ENCODE measurements at regions not wholly inside any gene's neighbourhood (a gene's known extent, or its start where the extent isn't known, plus 50 kb on each side); places are given as distances from the start of the nearest gene placed in this dataset.

DNA sequence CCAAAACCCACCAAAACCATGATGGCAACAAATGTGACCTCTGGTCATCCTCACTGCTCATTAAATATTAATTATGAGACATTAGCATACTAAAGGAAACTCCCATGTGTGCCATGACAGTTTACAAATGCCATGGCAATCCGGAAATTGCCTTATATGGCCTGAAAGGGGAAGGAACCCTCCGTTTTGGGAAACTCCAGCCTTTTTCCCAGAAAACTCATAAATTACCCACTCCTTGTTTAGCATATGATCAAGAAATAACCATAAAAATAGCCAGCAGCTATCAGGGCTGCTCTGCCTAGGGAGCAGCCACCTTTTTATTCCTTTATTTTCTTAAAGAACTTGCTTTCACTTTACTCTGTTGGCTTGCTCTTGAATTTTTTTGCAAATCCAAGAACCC lies 992.7 kb downstream of the NTRK3 start:
- Mint-ChIP-seq H3K27ac (no peak overlapping the region), H3K36me3 (ENCODE audit: low read depth) (no peaks in the 10 kb centered on the region), H3K27me3 (ENCODE audit: insufficient read depth) (no peaks in the 10 kb centered on the region), H3K4me1 (no peaks in the 10 kb centered on the region), H3K4me3 (no peak overlapping the region), H3K9me3 (no peaks in the 10 kb centered on the region)
- Histone ChIP-seq H3K9ac (ENCODE audit: extremely low read depth, low read length, poor library complexity, severe bottlenecking) (no peak overlapping the region), H3K27ac (ENCODE audit: low read depth, low read length) (no peak overlapping the region), H3K4me3 (ENCODE audit: low read length) (no peak overlapping the region), H3K27me3 (ENCODE audit: control insufficient read depth, insufficient read depth, low read length, poor library complexity, severe bottlenecking) (no peaks in the 10 kb centered on the region), H3K9me3 (ENCODE audit: control insufficient read depth, low read length) (no peaks in the 10 kb centered on the region), H3K36me3 (ENCODE audit: control insufficient read depth, insufficient read depth, low read length) (no peaks in the 10 kb centered on the region), H3K4me1 (ENCODE audit: control insufficient read depth, insufficient read depth, low read length) (no peaks in the 10 kb centered on the region)
- no peak for DNase-seq
- TF ChIP-seq, protein P1, sequence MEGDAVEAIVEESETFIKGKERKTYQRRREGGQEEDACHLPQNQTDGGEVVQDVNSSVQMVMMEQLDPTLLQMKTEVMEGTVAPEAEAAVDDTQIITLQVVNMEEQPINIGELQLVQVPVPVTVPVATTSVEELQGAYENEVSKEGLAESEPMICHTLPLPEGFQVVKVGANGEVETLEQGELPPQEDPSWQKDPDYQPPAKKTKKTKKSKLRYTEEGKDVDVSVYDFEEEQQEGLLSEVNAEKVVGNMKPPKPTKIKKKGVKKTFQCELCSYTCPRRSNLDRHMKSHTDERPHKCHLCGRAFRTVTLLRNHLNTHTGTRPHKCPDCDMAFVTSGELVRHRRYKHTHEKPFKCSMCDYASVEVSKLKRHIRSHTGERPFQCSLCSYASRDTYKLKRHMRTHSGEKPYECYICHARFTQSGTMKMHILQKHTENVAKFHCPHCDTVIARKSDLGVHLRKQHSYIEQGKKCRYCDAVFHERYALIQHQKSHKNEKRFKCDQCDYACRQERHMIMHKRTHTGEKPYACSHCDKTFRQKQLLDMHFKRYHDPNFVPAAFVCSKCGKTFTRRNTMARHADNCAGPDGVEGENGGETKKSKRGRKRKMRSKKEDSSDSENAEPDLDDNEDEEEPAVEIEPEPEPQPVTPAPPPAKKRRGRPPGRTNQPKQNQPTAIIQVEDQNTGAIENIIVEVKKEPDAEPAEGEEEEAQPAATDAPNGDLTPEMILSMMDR (conservative IDR thresholded peaks at IDR 0.05): no peak
- 82 to 100% methylated on average over 1 to 2 of the region's 2 CpGs for WGBS, 2 experiments (ENCODE audit: insufficient coverage in 1 of 2, insufficient read length in 1 of 2)

DNA sequence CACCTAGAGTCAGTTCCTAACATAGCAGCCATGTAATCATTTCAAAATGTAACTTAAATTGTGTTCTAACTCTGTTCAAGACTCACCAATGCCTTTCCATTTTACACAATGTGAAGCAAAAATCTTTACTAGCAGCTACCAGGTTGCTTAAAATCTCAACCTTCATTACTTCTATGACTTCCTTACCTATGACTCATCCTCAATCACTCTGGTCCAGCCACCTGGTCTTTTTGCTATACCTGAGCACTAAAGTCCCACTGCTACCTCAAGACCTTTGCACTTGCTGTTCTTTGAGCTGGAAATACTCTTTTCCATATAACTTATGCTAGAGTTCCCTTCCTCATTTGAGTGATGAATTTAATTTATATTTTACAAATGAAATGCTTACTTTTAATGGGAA lies 993.2 kb downstream of the NTRK3 start:
- no peak for DNase-seq
- no peaks in the 10 kb centered on the region for H3K9me3 ChIP-seq (ENCODE audit: control insufficient read depth, low read length)
- no peaks in the 10 kb centered on the region for H3K27me3 ChIP-seq (ENCODE audit: control insufficient read depth, insufficient read depth, low read length, poor library complexity, severe bottlenecking)
- H3K27ac ChIP-seq (ENCODE audit: low read depth, low read length): no peak overlapping the region
- Mint-ChIP-seq H3K9me3 (peaks cover 2% of the 10 kb centered on the region), H3K4me3 (no peak overlapping the region), H3K27me3 (ENCODE audit: insufficient read depth) (no peaks in the 10 kb centered on the region), H3K4me1 (no peaks in the 10 kb centered on the region), H3K36me3 (ENCODE audit: low read depth) (no peaks in the 10 kb centered on the region), H3K27ac (no peak overlapping the region)
- no peak overlapping the region for H3K4me3 ChIP-seq (ENCODE audit: low read length)
- H3K9ac ChIP-seq (ENCODE audit: extremely low read depth, low read length, poor library complexity, severe bottlenecking): no peak overlapping the region
- no peaks in the 10 kb centered on the region for H3K36me3 ChIP-seq (ENCODE audit: control insufficient read depth, insufficient read depth, low read length)
- TF ChIP-seq, protein P1 (conservative IDR thresholded peaks at IDR 0.05): no peak
- no peaks in the 10 kb centered on the region for H3K4me1 ChIP-seq (ENCODE audit: control insufficient read depth, insufficient read depth, low read length)

DNA sequence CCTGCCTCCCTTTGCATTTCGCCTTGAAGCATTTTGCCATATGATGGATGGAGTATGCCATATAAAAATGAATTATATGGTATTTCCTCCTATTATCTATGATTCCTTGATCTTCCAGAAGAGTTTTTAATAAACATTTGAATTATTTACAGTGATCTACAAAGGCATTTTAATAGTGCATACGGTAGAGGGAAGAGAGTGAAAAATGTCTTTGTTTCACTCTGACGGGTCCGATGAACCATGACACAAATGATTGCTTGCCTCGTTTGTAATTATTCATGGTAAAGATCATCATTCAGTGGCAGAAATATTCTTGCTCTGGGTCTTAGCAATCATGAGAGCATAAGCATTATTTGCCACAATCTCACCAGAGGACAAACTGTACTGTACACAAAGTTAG lies 1010.9 kb downstream of the NTRK3 start:
- Histone ChIP-seq H3K9ac (ENCODE audit: extremely low read depth, low read length, poor library complexity, severe bottlenecking) (no peak overlapping the region), H3K4me1 (ENCODE audit: control insufficient read depth, insufficient read depth, low read length) (no peaks in the 10 kb centered on the region), H3K4me3 (ENCODE audit: low read length) (no peak overlapping the region), H3K27ac (ENCODE audit: low read depth, low read length) (no peak overlapping the region), H3K36me3 (ENCODE audit: control insufficient read depth, insufficient read depth, low read length) (no peaks in the 10 kb centered on the region), H3K27me3 (ENCODE audit: control insufficient read depth, insufficient read depth, low read length, poor library complexity, severe bottlenecking) (no peaks in the 10 kb centered on the region), H3K9me3 (ENCODE audit: control insufficient read depth, low read length) (no peaks in the 10 kb centered on the region)
- 94 to 100% methylated on average over 4 of the region's 5 CpGs for WGBS, 2 experiments (ENCODE audit: insufficient coverage in 1 of 2, insufficient read length in 1 of 2)
- no peak for DNase-seq
- H3K4me1 Mint-ChIP-seq: no peaks in the 10 kb centered on the region
- H3K4me3 Mint-ChIP-seq: no peak overlapping the region
- no peaks in the 10 kb centered on the region for H3K27me3 Mint-ChIP-seq (ENCODE audit: insufficient read depth)
- H3K36me3 Mint-ChIP-seq (ENCODE audit: low read depth): no peaks in the 10 kb centered on the region
- no peak overlapping the region for H3K27ac Mint-ChIP-seq
- peaks cover 7% of the 10 kb centered on the region for H3K9me3 Mint-ChIP-seq
- TF ChIP-seq, protein P1 (conservative IDR thresholded peaks at IDR 0.05): no peak

Data from endodermal cell (in vitro differentiated cells).